GM19239 (cell line): ENCODE measurements at regions not wholly inside any gene's neighbourhood (a gene's known extent, or its start where the extent isn't known, plus 50 kb on each side); places are given as distances from the start of the nearest gene placed in this dataset.

ENCODE experiments used
- DNase-seq: peaks from one replicate; pipeline ENCODE4 v3.0.0; 2011; ENCODE audit warnings: low spot score; ENCODE audit not compliant: insufficient read length
- FAIRE-seq: peaks from 2 replicates; lab custom pipeline; 2011; peaks lifted over from hg19 to GRCh38; lab: Jason Lieb, UNC

- FAIRE-seq = no peak
Observed at GRCh38 chr5:136703706-136704105, 338.4 kb upstream of the TRPC7 start.

GRCh38 chr5:136703036-136703435, 337.7 kb upstream of the TRPC7 start:
- FAIRE-seq (no peak), DNase-seq (no peak)

More at GRCh38 chr5:136703706-136704105, 338.4 kb upstream of the TRPC7 start:
- no peak for DNase-seq

- no peak for FAIRE-seq
- DNase-seq = no peak
Observed at GRCh38 chr5:136701191-136701590, 335.8 kb upstream of the TRPC7 start.

DNA sequence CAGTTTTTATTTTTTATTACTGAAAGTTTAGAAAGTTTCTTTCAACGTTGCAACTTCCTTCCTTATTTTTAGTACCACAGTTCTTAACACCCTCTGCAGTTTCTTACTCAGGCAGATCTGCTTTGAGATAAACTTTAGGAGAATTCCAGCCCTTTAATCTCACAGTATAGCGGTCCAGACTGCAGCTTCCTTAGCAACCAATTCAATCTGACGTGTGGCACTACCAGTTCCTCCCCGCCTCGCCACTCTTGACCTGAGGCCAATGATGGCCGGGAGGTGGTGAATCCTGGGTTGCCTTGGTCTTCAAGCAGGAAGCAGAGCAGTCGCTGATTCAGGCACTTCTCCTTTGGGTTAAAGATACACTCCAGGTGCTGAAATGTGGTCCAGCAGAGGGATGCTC, 334.3 kb upstream of the TRPC7 start:
- FAIRE-seq = no peak

GRCh38 chr5:136698970-136699369, 333.6 kb upstream of the TRPC7 start:
- DNase-seq (no peak), FAIRE-seq (no peak)

More for the DNA sequence above, 334.3 kb upstream of the TRPC7 start:
- no peak for DNase-seq

- no peak for DNase-seq
Observed at GRCh38 chr5:136694258-136694657, 328.9 kb upstream of the TRPC7 start.

DNA sequence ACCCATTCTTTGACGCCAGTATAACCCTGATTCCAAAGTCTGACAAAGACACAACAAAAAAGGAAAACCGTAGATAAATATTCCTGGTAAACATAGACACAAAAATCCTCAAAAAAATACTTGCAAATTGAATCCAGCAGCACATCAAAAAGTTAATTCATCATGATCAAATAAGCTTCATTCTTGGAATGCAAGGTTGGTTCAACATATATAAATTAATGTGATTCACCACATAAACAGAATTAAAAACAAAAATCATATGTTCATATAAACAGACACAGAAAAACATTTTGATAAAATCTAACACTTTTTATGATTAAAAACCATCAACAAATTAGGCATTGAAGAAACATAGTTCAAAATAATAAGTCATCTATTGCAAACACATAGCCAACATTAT, 324.2 kb upstream of the TRPC7 start:
- DNase-seq = no peak
- FAIRE-seq = no peak

More at GRCh38 chr5:136694258-136694657, 328.9 kb upstream of the TRPC7 start:
- no peak for FAIRE-seq

DNA sequence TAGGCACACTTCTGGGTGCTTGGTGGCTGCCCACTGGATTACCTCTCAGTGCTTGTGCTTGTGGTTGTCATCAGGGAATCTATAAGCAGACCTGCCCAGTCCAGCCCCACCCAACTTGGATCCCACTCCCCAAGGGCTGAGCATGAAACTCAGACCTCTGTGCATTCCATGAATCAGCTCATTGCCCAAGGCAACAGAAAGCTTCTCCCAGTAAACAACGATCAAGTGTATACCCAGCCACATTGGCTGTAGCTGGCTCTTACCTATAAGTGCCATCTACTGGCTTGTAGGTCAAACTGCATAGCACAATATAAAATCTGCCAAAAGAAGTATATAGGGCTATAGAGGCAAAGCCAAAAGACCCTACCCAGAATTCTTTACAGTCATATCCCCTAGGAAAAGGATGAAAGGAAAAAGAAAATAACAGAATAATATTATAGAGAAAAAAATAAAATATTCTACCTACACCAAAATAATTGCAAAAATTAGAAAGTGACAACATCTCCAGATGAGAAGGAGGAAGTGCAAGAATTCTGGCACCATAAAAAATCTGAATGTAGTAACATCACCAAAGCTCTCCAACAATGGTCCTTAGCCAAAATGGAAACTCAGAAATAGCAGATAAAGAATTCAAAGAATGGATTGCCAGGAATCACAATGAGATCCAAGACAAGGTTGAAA, 321.0 kb upstream of the TRPC7 start:
- FAIRE-seq = no peak
- DNase-seq = no peak

DNA sequence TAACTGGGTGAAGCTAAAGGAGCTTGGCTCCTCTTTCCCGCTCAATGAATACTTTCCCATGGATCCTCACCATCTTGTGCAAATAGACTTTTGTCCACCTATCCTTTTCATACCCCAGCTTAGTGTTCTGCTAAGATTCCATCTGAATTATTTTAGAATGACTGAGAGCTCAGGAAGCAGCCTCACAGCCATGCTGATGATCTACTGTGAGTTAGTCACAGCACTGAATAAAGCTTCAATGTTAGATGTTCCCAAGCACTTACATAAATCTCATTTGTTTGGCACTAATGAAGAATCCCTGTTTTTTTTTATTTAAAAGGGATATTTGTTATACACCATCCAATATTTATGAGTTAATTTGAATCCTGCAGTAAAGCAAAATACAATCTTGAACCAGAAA, 317.6 kb upstream of the TRPC7 start:
- no peak for DNase-seq
- FAIRE-seq = no peak

DNA sequence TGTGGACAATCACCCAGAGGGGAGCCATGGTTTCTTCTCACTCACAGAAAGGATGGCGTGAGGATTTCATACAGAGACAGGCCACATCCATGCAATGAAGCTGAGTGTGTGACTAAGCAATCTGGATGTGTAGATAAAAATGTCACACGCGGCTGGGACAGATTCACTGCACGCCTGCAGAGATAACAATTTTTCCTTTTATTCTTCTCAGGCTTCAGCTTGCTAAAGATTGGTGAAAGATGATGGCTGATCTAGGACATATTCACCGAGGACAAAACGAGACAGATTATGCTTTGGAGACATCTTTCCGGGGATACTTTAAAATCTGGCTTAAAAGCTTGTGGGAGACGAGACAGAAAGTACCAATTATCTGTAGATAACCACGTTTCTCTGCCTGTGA, 313.9 kb upstream of the TRPC7 start:
- FAIRE-seq (no peak), DNase-seq (no peak)

DNA sequence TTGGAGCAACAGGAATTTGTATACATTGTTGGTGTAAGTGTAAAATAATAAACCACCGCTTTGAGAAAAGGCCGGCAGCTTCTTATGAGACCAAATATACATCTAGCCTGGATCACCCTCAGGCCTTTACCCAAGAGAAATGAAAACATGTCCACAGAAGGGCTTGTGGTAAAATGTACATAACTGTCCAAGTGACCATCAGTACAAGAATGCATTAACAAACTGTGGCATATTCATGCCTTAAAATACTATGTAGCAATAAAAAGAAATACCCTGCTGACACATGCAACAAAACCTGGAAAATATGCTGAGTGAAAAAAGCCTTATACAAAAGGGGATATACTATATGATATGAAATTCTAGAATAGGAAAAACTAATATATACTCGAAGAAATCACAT, 311.9 kb upstream of the TRPC7 start:
- no peak for DNase-seq
- no peak for FAIRE-seq

DNA sequence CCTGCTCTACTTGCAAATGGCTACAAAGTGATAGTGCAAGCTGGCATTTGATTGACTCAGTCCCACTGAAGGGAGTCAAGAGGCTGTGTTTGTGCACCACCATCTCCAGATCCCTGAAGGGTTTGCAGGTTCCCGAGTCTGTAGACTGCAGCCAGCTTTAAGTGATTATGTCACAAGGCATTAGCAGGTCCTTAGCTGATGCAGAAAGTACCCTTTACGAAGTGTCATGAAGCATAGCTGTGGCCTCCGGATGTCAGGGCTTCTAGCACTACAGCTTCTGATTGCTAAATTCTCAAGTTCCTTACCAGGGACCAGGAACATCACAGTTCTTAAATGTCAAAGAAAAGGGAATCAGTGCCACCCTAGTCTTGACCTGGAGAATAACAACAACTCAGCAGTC, 311.3 kb upstream of the TRPC7 start:
- no peak for DNase-seq

DNA sequence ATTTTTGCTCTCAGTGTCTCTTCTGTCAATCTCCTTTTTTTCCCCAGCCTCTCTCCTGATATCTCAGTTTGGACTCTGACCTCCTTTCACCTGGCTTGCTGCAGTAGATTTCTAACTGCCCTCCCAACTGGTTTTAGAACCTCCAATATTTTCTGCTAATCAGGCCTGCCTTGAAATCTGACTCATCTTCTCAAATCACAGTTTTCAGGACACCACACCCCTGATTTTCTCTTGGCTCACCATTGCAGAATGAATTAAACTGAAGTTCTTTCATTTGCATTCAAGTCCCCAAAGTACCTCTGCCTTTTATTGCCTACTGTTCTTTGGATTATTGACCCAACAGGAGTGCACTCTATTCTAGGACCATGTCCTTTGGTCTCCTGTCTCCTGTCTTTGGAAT, 310.4 kb upstream of the TRPC7 start:
- FAIRE-seq = no peak
- no peak for DNase-seq

More for the DNA sequence above, 311.3 kb upstream of the TRPC7 start:
- no peak for FAIRE-seq

DNA sequence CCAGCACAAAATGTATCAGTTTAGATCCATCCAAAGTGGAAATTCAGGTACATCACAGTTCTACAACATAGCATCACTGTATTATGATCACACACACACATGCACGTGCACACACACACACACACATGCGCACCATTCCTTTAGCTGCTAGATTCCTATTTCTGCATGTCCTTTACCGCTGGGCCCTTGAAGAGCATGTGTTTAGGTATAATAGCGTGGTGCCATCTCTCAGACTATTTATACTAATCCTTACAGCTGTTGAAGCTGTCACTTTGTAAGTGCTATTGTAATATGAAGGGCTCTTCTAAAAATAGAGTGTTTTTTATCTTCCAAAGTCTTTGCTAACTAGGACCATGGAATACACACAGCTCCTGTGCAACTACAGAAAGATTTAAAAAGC, 308.8 kb upstream of the TRPC7 start:
- FAIRE-seq = no peak
- no peak for DNase-seq

GRCh38 chr5:136667789-136668188, 302.4 kb upstream of the TRPC7 start:
- DNase-seq (no peak), FAIRE-seq (no peak)

GRCh38 chr5:136666970-136667620, 301.8 kb upstream of the TRPC7 start:
- DNase-seq (no peak), FAIRE-seq (no peak)

DNA sequence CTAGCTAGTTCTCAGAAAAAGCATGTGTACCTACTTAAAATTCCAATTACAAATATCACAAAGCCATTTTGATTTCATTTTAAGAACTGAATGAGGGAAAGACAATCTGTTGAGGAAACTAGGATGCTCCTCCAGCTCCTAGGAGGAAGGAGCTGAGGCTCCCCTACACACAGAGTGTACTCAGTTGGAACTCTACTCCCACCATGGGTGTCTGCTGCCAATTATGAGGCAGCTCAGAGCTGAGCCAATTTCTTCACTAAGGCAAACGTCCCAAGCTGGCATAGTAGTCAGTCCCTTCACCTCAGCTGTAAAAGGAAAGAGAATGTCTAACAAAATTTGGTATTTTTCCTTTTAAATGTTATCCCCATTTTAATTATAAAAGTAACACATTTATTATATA, 300.0 kb upstream of the TRPC7 start:
- DNase-seq (no peak), FAIRE-seq (no peak)

- FAIRE-seq (no peak), DNase-seq (no peak)
Observed at GRCh38 chr5:136661026-136661425, 295.7 kb upstream of the TRPC7 start.

DNA sequence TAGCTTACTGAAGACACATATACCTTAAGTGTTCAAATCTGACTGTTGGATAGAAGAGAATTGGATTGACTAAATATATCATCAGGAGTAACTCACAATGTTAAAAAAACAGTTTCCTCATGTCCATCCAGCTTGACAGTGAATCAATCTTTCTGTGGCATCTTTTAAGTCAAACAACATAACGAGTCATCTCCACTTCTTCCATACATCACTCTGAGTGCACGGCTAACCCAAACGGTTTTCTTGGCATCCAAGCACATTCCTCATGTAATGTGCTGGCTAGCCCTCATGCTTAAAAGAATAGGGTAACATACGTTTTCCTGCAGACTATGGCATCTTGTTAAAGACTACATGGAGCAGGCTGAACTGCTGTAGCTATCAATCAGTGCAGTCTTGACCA, 291.5 kb upstream of the TRPC7 start:
- FAIRE-seq = no peak

DNA sequence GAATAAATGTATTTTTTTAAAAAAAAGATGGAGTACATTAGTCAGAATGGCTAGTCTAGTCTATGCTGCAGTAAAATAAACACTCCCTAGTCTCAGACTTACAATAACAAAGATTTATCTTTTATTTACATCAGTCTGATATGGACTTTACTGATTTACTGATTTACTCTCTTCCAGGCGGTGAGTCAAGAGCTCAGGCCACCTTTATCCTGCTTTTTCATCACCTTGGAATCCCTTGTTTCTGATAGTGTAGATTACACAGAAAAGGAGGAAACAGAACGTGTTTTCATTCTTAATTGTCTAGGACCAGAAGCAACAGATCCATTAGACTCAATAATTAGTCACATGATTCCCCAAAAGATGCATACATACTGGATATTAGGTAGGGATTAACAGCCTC, 290.1 kb upstream of the TRPC7 start:
- FAIRE-seq = no peak
- no peak for DNase-seq

More for the DNA sequence above, 291.5 kb upstream of the TRPC7 start:
- DNase-seq = no peak

GRCh38 chr5:136646915-136647314, 281.6 kb upstream of the TRPC7 start:
- FAIRE-seq (no peak), DNase-seq (no peak)

DNA sequence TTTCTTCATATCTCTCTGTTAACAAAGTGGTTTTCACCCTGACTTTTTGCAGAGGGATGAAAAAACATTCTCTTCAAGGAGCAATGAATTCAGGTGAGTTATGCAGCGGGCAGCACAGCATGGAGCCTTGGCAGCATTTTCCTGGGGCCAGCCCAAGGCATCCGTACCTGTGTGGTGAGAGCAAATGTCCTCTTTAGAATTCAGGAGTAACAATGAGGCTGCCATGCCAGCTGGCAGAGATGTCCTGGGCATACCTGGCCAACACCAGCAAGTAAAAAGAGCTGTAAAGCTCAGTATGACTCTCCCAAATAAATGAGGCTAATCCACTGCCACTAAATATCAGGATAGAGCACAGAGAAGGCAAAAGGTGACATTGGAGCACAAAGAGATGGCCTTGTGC, 277.6 kb upstream of the TRPC7 start:
- FAIRE-seq (no peak), DNase-seq (no peak)
